Fibroblast of skin of left biceps (primary cell): ENCODE measurements at regions not wholly inside any gene's neighbourhood (a gene's known extent, or its start where the extent isn't known, plus 50 kb on each side); places are given as distances from the start of the nearest gene placed in this dataset.

ENCODE experiments used
- DNase-seq, 2 experiments: peaks; one replicate each; pipeline ENCODE4 v3.0.0-alpha.2; 2013; ENCODE audit warnings: low read depth in 2 of 2

DNA sequence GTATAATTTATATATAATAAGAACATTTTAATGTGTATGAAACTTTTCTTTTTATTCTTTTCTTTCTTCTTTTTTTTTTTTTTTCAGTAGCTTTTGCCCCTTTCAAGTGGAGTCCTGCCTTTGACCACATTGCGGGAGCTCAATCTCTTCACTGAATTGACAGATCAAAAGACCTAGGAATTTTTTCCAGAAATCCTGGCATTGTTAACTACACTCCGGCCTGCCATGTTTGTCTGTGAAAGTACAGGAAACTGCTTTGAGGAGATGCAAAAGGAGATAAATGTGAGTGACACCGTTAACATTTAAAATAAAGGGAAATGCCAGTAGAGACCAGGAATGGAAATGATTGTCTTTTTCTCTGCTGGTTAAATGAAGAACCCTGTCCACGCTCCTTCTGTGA is 159.3 kb upstream of the VCX3A start:
- DNase-seq = no peak

DNA sequence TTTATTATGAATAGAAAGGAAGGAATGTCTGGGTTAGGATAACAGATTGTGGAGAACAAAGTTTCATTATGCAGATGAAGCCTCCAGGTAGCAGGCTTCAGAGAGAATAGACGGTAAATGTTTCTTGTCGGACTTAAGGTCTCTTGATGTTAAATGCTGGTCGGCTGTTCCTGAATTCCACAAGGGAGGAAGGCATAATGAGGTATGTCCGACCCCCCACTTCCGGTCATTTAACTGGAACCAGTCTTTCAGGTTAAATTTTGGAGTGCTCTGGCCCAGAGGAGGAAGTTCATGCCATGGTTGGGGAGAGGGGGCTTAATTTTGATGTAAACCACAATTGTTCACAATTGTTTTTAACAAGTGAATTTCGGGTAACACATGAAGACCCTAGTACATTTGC is 158.1 kb upstream of the VCX3A start:
- no peak for DNase-seq

DNA sequence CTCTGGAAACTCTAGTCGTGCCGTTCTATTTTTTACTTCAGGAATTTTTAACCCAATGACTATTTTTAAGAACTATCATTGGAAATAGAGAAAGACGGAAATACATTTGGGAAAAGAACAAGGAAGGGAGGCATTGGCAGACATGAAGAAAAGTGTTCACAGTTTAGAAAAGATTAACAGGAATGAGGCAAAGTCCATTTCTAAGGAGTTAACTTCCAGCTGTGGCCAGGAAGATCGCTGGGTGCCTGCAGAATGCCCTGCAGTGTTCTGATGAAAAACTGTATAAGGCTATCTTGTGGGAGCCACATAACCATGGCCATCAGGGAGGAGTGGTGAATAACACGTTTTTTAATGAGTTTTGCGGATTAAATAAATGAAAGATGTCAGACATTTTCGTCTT is 150.6 kb upstream of the VCX3A start:
- no peak for DNase-seq

DNA sequence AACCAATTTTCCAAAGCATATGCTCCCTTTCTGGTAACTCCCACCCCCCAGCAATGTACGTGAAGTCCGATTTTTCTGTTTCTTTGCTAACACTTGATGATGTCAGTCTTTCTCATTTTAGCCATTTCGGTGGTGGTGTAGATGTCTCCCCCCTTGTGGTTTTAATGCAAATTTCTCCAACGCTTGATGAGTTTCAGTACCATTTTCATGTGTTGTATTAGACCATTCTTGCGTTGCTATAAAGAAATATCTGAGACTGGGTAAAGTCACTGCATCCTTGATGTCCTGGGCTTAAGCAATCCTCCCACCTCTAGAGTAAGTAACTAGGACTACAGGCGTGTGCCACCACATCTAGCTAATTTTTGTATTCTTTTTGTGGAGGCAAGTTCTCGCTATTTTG is 148.4 kb upstream of the VCX3A start:
- no peak for DNase-seq

DNA sequence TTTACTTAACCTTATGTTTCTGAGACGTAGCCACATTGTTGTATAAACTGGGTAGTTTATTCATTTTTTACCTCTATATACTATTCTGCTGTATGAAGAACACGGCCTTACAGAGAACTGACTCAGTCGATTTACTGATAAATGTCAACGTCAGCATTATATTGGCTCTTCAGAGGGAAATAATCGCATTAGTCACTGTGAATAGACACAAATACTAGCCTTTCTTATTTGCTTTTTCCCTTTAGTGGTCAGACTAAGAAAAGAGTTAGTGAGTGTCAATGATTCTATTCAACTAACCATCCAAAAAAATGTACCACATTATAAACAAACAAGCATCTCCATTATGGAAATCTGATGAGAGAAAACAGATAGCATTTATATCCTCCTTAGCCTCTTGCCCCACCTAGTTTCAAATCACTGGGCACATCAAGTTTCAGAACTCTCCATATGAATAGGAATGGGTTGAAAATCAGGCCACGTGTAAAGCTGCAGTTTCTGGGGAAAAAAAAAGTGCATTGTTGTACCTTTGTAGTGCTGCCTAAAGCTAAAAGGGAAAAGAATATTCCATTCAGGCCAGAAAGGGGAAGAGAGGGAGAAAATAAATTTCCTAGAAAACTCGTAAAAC is 146.7 kb upstream of the VCX3A start:
- no peak for DNase-seq

DNA sequence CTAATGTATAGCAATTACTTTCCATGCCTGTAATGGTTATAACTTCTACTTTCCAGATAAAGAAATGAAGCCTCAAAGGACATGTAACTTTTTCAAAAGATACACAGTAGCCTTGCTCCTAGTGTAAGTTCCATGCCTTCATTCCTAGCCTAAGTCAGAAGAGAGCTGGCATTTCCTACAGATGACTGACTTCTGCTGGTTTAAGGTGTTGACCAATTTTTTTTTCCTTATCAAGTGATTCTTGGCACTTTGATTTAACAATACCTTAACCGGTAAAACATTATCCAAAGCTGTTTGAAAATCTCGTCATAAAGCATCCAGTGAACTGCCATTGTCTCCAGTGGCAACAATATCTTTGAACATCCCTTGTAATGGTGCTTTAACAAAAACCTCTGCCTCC is 145.1 kb upstream of the VCX3A start:
- no peak for DNase-seq

DNA sequence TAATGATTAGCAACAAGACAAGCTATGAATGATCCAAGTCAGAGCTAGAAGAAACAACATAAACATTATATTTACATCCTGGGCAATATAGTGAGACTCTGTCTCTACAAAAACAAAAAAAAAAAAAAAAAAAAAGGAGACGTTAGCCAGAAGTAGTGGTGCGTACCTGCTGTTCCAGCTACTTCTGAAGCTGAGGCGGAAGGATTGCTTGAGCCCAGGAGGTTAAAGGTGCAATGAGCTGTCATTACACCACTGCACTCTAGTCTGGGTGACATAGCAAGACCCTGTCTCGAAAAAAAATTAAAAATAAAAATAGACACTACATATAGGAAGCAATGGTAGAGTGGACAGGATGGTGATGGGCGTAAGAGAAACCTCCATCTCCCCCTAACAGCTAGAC is 144.6 kb upstream of the VCX3A start:
- DNase-seq = no peak

DNA sequence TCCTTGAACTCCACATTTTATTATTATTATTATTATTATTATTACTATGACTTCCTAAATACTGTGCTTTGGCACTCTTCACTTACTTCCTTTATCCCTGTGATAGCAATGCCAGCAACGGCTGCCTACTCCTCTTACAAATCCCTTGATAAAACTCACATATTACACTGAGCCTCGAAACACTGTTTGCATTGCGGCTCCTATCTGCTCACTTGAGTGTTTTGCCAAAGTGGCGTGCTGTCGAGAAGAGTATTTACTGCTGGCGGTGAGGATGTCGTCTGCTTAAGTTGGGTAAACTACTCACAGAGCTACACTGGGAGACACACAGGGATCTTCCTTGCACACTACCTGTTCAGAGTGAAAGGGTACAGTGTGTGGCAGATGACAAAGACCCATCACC is 143.4 kb upstream of the VCX3A start:
- DNase-seq = no peak

DNA sequence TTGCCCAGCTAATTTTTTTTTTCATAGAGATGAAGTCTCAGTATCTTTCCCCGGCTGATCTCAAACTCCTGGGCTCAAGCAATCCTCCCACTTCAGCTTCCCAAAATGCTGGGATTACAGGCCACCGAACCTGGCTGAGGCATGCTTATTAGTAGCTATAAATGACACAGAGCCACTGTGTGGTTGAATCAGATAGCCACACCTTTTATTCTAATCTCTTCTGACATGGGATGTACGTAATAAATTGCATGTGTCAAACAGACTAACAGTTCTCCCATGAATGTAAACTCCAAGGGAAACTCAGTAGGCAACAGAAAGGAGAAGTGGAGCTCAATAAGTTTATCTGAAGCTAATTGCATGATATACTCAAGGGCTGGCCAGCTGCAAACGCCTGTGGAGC is 139.8 kb upstream of the VCX3A start:
- no peak for DNase-seq

DNA sequence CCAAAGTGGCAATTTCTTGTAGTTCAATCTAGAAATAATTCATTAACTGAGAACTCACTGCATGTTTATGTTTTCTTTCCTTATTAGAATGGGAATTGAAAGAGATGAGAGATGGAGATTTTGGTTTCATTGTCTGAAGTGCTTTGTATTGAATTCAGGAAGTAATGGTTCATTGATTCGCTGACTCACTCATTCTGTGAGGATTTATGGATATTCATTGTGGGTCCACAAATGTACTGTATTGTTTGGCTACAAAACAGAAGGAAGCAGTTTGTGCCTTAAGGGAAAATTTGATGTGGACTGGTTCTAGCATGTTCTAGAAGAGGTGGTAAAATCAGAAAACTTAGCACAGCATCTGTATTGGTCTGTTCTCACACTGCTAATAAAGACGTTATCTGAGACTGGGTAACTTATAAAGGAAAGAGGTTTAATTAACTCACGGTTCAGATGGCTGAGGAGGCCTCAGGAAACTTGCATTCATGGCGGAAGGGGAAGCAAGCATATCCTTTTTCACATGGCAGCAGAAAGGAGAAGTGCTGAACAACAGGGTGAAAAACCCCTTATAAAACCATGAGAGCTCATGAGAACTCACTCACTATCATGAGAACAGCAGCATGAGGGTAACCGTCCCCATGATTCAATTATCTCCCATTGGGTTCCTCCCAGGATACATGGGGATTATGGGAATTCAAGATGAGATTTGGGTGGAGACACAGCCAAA is 132.3 kb upstream of the VCX3A start:
- no peak for DNase-seq

DNA sequence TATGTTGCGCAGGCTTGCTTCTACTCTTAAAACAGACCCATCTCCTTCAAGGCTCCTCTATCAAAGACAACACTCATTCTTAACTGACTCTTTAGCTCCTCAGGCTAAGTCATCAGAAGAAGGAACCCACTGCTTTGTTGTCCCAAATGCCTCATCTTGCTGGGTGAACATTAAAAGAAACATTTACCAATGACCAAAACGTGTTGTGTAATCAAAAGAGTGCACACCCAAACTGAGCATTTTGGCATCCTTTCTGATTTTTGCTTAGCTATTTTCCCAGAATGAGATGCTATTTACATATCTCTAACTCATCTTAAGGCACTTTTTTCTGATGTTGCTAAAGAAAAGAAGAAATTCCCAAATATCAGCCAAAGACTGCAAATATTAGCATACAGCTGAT is 131.7 kb upstream of the VCX3A start:
- no peak for DNase-seq

DNA sequence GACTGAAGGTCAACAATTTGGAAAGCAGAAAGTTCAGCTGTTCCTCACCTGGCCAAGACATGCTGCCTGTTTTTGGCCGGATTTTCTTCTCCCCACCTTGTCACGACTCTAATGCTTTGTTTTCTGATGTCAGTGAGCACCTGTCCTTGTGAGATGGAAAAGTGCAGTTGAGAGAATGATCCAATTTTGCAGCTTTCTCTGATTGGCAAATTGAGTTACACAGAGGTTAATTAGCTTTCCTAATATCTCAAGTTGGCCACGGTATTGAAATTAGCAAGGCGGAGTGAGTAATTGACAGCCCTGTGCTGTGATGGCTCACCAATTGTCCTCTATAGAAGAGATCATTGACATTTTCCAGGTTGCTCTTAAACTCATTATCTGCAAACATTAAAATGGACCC is 126.8 kb upstream of the VCX3A start:
- DNase-seq = no peak

DNA sequence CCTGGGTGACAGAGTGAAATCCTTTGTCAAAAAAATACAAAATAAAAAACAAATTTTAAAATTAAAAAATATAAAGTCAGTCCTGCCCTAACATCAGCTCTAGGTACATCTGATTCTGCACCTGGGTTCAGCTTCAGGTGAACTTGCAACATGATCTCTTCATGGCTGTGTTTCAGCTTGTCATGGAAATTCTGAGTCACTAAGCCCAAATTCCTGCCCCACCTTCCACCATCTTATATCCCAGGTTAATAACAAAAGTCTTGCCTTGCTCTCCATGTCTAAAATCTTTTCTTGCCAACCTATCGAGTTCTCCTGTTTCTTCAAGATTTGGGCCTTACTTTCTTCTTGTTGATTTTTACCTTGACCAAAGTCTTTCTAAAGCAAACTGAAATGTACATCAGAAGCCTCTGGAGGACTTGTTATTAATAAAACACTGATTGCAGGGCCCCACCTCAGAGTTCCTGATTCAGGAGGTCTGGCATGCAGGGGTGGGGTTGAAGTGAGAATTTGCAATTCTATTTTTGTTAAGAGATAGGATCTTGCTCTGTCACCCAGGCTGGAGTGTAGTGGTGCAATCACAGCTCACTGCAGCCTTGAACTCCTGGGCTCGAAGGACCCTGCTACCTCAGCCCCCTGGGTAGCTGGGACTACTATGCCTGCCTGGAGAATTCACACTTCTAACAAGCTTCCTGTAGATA is 125.8 kb upstream of the VCX3A start:
- no peak for DNase-seq

DNA sequence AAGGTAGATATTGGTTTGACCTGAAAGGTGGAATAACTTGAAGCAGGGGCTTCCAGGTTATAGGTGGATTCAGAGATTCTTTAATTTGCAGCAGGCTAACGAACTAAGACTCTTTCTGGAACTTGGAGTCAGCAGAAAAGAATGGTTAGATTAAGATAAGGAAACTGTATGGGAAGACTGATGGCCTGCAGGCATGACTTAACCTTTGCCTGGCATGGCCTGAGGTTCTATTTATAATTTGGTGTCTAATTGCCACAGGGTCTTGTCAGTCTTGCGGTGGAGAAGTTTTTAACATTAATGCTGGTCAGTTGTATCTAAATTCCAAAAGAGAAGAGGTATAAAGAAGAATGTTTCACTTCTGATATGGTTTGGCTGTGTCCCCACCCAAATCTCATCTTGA is 110.3 kb upstream of the VCX3A start:
- DNase-seq = no peak

DNA sequence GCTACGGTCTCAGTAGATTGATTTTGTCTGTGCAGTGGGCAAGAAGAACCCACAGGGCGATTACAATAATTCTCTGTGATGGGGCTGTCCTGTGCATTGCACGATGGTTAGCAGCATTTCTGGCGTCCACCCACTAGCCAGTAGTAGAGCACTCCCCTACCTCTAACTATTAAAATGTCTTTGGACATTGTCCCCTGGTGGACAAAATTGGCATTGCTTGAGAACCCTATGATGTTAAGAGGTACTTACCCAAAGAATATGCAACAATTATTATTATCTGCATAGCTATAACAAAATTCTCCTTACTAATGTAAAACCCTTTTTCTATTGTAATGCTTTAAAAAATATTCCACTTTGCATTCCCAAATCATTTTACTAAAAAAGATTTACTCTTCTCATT is 109.5 kb upstream of the VCX3A start:
- no peak for DNase-seq

DNA sequence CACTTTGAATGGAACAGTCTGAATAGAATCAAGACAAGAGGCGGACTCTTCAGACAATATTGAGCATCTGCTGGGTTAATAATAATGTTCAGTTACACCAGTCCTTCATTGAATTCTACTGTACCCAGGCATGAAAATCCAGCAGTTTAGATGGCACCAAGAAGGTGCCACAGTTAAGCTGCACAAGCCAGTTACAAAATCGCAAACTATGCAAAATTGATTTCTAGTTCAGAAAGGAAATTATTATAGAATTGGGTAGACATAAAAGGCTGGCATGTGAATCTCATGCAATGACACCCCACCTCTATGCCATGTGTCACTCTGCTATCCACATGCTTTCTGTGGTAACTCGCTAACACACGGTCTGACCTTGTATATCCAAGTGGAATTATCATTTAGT is 105.8 kb upstream of the VCX3A start:
- no peak for DNase-seq

DNA sequence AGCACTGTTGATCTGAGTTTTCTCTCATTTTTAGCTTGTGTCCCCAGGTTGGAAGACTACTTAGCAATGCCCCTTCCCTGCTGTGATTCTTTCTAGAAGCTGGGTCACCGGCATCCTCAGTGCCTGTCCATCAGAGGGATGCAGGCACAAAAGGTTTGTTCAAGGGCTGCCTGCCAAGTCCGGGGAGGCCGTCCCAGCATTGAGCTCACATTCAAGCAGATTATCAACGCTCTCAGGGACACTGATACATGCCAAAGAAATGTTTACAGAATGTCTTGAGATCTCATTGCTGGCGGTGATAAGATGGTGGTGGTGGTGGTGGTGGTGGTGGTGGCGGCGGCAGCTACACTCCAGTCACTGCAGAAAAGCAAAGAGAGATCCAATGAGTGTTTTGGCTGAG is 79.6 kb upstream of the VCX3A start:
- DNase-seq = no peak

DNA sequence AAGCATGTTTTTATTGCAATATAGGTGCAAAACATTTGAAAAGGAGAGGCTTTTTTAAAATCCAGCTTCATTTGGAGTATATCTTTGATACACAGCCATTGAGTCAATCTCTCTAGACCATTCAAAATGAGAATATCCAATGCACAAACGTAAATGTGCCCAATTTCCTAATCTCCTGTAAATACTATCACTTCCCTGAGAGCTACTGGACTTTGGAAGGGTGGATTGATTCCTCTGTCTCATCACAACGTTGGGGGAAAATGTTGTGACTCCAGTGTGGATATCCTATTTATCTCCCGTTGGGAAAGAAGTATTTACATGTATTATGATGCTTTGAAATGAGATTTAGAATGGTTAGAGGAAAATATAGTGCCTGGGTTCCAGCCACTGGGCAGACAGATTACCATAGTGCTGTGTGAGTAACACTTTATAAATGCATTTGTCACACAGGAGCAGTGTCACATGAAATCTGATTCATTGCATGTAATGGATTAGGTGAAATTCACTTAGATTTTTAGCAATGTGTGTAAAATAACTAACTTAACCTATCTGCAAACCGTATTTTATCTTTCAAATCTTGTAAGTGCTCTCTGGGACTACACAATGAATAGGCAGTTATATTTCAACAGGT is 64.4 kb upstream of the VCX3A start:
- DNase-seq = no peak
